GM19240 (cell line): ENCODE measurements at regions not wholly inside any gene's neighbourhood (a gene's known extent, or its start where the extent isn't known, plus 50 kb on each side); places are given as distances from the start of the nearest gene placed in this dataset.

Experiments used
- DNase-seq: peaks from one replicate; pipeline ENCODE4 v3.0.0; 2011; ENCODE audit warnings: low spot score; ENCODE audit not compliant: insufficient read length

- no peak for DNase-seq
Measured at GRCh38 chr21:38556390-38556789, 58.1 kb upstream of the ERG start.

- no peak for DNase-seq
Measured at GRCh38 chr21:38561205-38561604, 62.9 kb upstream of the ERG start.

GRCh38 chr21:38561613-38562581 is 63.6 kb upstream of the ERG start:
- no peak for DNase-seq

GRCh38 chr21:38567335-38567969 is 69.2 kb upstream of the ERG start:
- DNase-seq = no peak

- DNase-seq = no peak
Measured at GRCh38 chr21:38567970-38568360, 69.7 kb upstream of the ERG start.

- DNase-seq = no peak
Measured at GRCh38 chr21:38569733-38570132, 71.5 kb upstream of the ERG start.

- DNase-seq = no peak
Measured at GRCh38 chr21:38570596-38570995, 72.3 kb upstream of the ERG start.

- DNase-seq = no peak
Measured at GRCh38 chr21:38574895-38575575, 76.8 kb upstream of the ERG start.

GRCh38 chr21:38577887-38578286 is 79.6 kb upstream of the ERG start:
- no peak for DNase-seq

- DNase-seq = no peak
Measured at GRCh38 chr21:38590449-38591217, 92.4 kb upstream of the ERG start.

- no peak for DNase-seq
Measured at GRCh38 chr21:38591218-38591537, 92.9 kb upstream of the ERG start.

- no peak for DNase-seq
Measured at GRCh38 chr21:38596264-38597042, 98.2 kb upstream of the ERG start.

GRCh38 chr21:38597421-38597820 is 99.1 kb upstream of the ERG start:
- DNase-seq = no peak

- DNase-seq = no peak
Measured at GRCh38 chr21:38598413-38598812, 100.1 kb upstream of the ERG start.

- no peak for DNase-seq
Measured at GRCh38 chr21:38599381-38599975, 101.2 kb upstream of the ERG start.

- DNase-seq = no peak
Measured at GRCh38 chr21:38600106-38600505, 101.8 kb upstream of the ERG start.

GRCh38 chr21:38605236-38605635 is 107.0 kb upstream of the ERG start:
- DNase-seq = no peak

GRCh38 chr21:38609580-38609979 is 111.3 kb upstream of the ERG start:
- DNase-seq = no peak

- DNase-seq = no peak
Measured at GRCh38 chr21:38610623-38611251, 112.5 kb upstream of the ERG start.

GRCh38 chr21:38611277-38611676 is 113.0 kb upstream of the ERG start:
- DNase-seq = no peak
